ENCODE measurements at regions not wholly inside any gene's neighbourhood (a gene's known extent, or its start where the extent isn't known, plus 50 kb on each side); places are given as distances from the start of the nearest gene placed in this dataset.

DNA sequence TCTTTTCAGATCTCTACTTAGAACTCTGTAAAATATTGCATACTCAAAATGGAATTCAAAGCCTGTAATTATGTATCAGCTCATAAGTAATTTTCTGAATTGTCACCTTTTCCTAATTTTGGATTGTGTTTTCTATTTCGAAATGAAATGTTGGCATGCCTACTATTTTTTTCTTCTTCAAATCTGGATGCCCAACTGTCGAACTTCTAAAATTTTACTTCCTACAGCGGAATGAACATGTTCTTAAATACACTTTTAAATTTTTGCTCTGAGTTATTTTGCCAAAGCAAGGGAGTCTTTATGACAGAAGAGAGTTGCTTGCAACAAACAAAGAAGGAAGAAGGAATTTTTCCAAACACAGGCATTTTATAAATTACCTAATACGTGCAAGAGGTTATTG lies 336.0 kb downstream of the ADCYAP1 start:
- POLR2A ChIA-PET, result no interaction called here
- DNase-seq (ENCODE audit: extremely low spot score), result no peak
- TF ChIP-seq NFRKB (IDR thresholded peaks at IDR 0.05), result no peak
- no peak for TF ChIP-seq ZNF384 (IDR thresholded peaks at IDR 0.05)
- no peak for TF ChIP-seq FOXK2 (IDR thresholded peaks at IDR 0.05)
- TF ChIP-seq TARDBP (IDR thresholded peaks at IDR 0.05), result no peak
- no peak for TF ChIP-seq FOXA1 (IDR thresholded peaks at IDR 0.05)
- TF ChIP-seq HDGF (IDR thresholded peaks at IDR 0.05; ENCODE audit: borderline replicate concordance), result no peak
- no peak for TF ChIP-seq FOXM1 (IDR thresholded peaks at IDR 0.05; ENCODE audit: borderline replicate concordance)
- no peak for TF ChIP-seq BHLHE40 (IDR thresholded peaks at IDR 0.05; ENCODE audit: borderline replicate concordance)
- no peak for TF ChIP-seq SUZ12 (IDR thresholded peaks at IDR 0.05)
- TF ChIP-seq CTBP1 (IDR thresholded peaks at IDR 0.05; ENCODE audit: borderline replicate concordance), result no peak
- no peak for TF ChIP-seq ELF4 (IDR thresholded peaks at IDR 0.05)
- CTCF ChIA-PET, result no interaction called here

DNA sequence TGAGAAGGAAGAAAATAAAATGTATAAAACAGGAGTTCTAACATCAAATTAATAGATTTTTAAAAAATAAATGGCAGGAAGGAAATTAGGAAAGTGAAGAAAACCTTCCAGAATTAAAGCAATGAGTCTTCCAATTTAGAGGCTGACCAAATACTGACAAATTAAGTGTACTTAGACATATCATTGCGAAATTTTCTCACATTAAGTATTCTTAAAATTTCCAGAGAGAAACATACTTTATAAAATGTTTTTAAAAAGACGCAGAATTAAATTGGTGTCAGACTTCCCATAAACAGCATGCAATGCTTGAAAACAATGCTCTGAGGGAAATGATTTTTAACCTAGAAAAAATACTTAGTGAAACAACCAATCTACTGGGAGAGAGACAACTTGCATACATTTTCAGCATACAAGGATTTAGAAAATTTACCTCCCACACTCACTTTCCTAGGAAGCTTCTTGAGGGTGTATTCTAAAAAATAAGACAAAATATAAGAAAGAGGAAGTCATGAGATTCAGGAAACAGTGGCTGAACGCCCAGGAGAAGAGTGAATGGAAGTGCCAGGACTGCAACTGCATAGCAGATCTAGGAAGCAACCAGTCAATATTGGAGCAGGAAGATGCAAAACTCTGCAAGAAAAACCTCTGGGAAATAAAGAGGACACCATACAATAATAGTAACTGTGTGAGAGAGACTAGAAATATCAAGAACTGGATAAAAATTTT lies 339.9 kb downstream of the ADCYAP1 start:
- TF ChIP-seq CTBP1 (IDR thresholded peaks at IDR 0.05; ENCODE audit: borderline replicate concordance) (no peak), HDGF (IDR thresholded peaks at IDR 0.05; ENCODE audit: borderline replicate concordance) (no peak), FOXA1 (IDR thresholded peaks at IDR 0.05) (no peak)
- TF ChIP-seq, protein P1, sequence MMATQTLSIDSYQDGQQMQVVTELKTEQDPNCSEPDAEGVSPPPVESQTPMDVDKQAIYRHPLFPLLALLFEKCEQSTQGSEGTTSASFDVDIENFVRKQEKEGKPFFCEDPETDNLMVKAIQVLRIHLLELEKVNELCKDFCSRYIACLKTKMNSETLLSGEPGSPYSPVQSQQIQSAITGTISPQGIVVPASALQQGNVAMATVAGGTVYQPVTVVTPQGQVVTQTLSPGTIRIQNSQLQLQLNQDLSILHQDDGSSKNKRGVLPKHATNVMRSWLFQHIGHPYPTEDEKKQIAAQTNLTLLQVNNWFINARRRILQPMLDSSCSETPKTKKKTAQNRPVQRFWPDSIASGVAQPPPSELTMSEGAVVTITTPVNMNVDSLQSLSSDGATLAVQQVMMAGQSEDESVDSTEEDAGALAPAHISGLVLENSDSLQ (IDR thresholded peaks at IDR 0.05), result no peak
- no peak for DNase-seq (ENCODE audit: extremely low spot score)
- ChIA-PET CTCF (no interaction called here), POLR2A (no interaction called here)

DNA sequence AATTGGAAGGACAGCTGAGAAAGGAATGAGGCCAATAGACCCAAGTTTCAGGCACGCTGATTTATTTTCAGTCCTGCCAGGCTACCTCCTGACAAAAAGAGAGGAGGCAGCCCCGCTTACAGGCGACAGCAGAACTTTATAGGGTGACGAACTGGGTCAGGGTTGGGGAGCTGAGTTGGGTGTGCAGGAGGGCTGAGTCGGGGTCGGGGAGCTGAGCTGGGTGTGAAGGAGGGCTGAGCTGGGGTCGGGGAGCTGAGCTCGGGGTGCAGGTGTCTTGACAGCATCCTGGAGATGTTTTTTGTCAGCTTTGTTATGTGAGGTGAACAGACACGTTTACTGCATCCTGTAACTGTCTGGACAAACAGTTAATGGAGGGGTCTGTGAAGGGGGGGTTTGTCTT lies 342.2 kb downstream of the ADCYAP1 start:
- no peak for TF ChIP-seq ELF4 (IDR thresholded peaks at IDR 0.05)
- TF ChIP-seq ZNF384 (IDR thresholded peaks at IDR 0.05), result no peak
- TF ChIP-seq LEF1 (IDR thresholded peaks at IDR 0.05; ENCODE audit: borderline replicate concordance), result no peak
- TF ChIP-seq FOXA1 (IDR thresholded peaks at IDR 0.05), result no peak
- no peak for TF ChIP-seq NFRKB (IDR thresholded peaks at IDR 0.05)
- no peak for TF ChIP-seq SP1 (IDR thresholded peaks at IDR 0.05)
- no peak for TF ChIP-seq FOXM1 (IDR thresholded peaks at IDR 0.05; ENCODE audit: borderline replicate concordance)
- no peak for TF ChIP-seq FOXK2 (IDR thresholded peaks at IDR 0.05)
- TF ChIP-seq HDGF (IDR thresholded peaks at IDR 0.05; ENCODE audit: borderline replicate concordance), result no peak
- no peak for TF ChIP-seq CTBP1 (IDR thresholded peaks at IDR 0.05; ENCODE audit: borderline replicate concordance)
- TF ChIP-seq, protein P1 (IDR thresholded peaks at IDR 0.05), result no peak
- TF ChIP-seq L3MBTL2 (conservative IDR thresholded peaks at IDR 0.05), result no peak
- no peak for TF ChIP-seq ARNT (IDR thresholded peaks at IDR 0.05)
- no peak for TF ChIP-seq SUZ12 (IDR thresholded peaks at IDR 0.05)
- no peak for TF ChIP-seq BHLHE40 (IDR thresholded peaks at IDR 0.05; ENCODE audit: borderline replicate concordance)
- no peak for TF ChIP-seq TARDBP (IDR thresholded peaks at IDR 0.05)
- CTCF ChIA-PET, result no interaction called here
- POLR2A ChIA-PET, result no interaction called here
- no peak for DNase-seq (ENCODE audit: extremely low spot score)

DNA sequence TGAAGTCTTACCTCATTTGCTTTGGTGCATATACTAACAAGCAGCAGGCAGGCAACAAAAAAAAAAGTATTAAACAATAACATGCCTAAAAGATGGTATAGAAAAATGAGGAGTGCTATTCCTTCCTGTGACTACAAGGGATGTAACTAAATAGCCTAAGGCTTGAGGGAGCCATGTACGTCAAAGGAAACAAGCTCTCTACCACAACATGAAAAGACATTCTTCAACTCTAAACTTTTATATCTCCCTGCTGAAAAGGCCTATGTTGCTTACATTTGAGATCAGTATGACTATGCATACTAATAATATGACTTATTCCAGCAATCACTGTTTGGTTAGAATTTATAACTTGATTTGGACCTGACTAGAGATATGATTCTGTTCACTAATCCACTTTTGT lies 347.9 kb downstream of the ADCYAP1 start:
- POLR2A ChIA-PET, result no interaction called here
- TF ChIP-seq FOXK2 (IDR thresholded peaks at IDR 0.05) (no peak), TARDBP (IDR thresholded peaks at IDR 0.05) (no peak), LEF1 (IDR thresholded peaks at IDR 0.05; ENCODE audit: borderline replicate concordance) (no peak), SUZ12 (IDR thresholded peaks at IDR 0.05) (no peak), ZNF384 (IDR thresholded peaks at IDR 0.05) (no peak), CTBP1 (IDR thresholded peaks at IDR 0.05; ENCODE audit: borderline replicate concordance) (no peak), HDGF (IDR thresholded peaks at IDR 0.05; ENCODE audit: borderline replicate concordance) (no peak), ARNT (IDR thresholded peaks at IDR 0.05) (no peak), FOXM1 (IDR thresholded peaks at IDR 0.05; ENCODE audit: borderline replicate concordance) (no peak), FOXA1 (IDR thresholded peaks at IDR 0.05) (no peak), SP1 (IDR thresholded peaks at IDR 0.05) (no peak), ELF4 (IDR thresholded peaks at IDR 0.05) (no peak), L3MBTL2 (conservative IDR thresholded peaks at IDR 0.05) (no peak), BHLHE40 (IDR thresholded peaks at IDR 0.05; ENCODE audit: borderline replicate concordance) (no peak), NFRKB (IDR thresholded peaks at IDR 0.05) (no peak)
- TF ChIP-seq, protein P1 (IDR thresholded peaks at IDR 0.05), result no peak
- CTCF ChIA-PET, result no interaction called here
- DNase-seq (ENCODE audit: extremely low spot score), result no peak

DNA sequence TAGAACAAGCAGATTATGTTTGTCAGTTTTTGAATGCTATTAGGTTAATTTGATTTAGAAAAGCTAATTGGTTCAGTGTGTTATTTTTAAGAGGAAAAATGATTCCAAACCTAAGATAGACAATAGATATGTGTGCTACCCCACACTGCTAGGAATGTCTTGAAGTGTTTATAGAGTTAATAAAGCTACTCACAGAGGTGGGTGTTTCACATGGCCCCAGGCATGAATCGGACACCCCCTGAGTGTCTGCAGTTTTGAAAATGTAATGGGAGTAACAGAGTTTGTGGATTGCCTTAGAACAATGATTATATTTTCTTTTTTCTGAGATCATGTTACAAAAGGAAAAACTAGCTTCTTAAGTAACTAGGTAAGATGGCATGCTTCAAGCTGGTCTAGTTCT lies 348.3 kb downstream of the ADCYAP1 start:
- POLR2A ChIA-PET, result no interaction called here
- CTCF ChIA-PET, result no interaction called here
- TF ChIP-seq HDGF (IDR thresholded peaks at IDR 0.05; ENCODE audit: borderline replicate concordance), result no peak
- no peak for TF ChIP-seq BHLHE40 (IDR thresholded peaks at IDR 0.05; ENCODE audit: borderline replicate concordance)
- TF ChIP-seq FOXA1 (IDR thresholded peaks at IDR 0.05), result no peak
- TF ChIP-seq L3MBTL2 (conservative IDR thresholded peaks at IDR 0.05), result no peak
- TF ChIP-seq FOXM1 (IDR thresholded peaks at IDR 0.05; ENCODE audit: borderline replicate concordance), result no peak
- TF ChIP-seq ARNT (IDR thresholded peaks at IDR 0.05), result no peak
- TF ChIP-seq FOXK2 (IDR thresholded peaks at IDR 0.05), result no peak
- no peak for TF ChIP-seq LEF1 (IDR thresholded peaks at IDR 0.05; ENCODE audit: borderline replicate concordance)
- DNase-seq (ENCODE audit: extremely low spot score), result no peak

DNA sequence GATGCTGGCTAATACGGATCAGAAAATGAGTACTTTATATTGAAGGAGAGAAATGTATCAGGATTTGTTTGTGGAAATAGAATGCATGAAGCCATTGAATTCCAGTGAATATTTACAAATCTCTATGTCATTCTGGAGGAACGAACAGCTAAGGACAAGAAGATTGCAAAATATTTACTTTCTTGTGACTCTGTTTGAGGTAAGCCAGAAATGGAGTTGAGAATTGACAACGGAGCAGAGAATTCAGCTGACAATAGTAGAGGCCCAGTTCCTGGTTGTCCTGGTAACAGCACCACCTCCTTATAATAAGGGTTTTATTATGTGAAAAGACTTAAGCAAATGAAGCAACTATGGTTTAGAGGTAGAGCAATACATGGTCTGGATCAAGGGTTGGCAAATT lies 349.2 kb downstream of the ADCYAP1 start:
- CTCF ChIA-PET, result no interaction called here
- POLR2A ChIA-PET, result no interaction called here
- no peak for TF ChIP-seq FOXA1 (IDR thresholded peaks at IDR 0.05)
- TF ChIP-seq ZNF384 (IDR thresholded peaks at IDR 0.05), result no peak
- no peak for TF ChIP-seq SP1 (IDR thresholded peaks at IDR 0.05)
- TF ChIP-seq FOXK2 (IDR thresholded peaks at IDR 0.05), result no peak
- TF ChIP-seq BHLHE40 (IDR thresholded peaks at IDR 0.05; ENCODE audit: borderline replicate concordance), result no peak
- TF ChIP-seq CTBP1 (IDR thresholded peaks at IDR 0.05; ENCODE audit: borderline replicate concordance), result no peak
- no peak for TF ChIP-seq LEF1 (IDR thresholded peaks at IDR 0.05; ENCODE audit: borderline replicate concordance)
- no peak for TF ChIP-seq ARNT (IDR thresholded peaks at IDR 0.05)
- TF ChIP-seq ELF4 (IDR thresholded peaks at IDR 0.05), result no peak
- TF ChIP-seq NFRKB (IDR thresholded peaks at IDR 0.05), result no peak
- no peak for DNase-seq (ENCODE audit: extremely low spot score)

All from HEK293T (cell line).